Body of pancreas (tissue), 4 donors: ENCODE measurements at regions not wholly inside any gene's neighbourhood (a gene's known extent, or its start where the extent isn't known, plus 50 kb on each side); places are given as distances from the start of the nearest gene placed in this dataset.

Source experiments
- ATAC-seq: fragments of 150-250 bp; one replicate; pipeline ENCODE4 v1.9.1; 2016
- DNase-seq, 4 donors: peaks; one replicate each; pipeline ENCODE4 v3.0.0-alpha.2; 2019
- H3K27ac ChIP-seq, 4 donors: fragments of 200-600 bp; sonication (generic); 1 replicate in 3 of 4; 2 replicates in 1 of 4; pipeline versions ENCODE4 v1.5.1 to v1.6.1; 2016 to 2019; ENCODE audit warnings: mild to moderate bottlenecking in 1 of 4, mixed read lengths in 1 of 4, moderate library complexity in 1 of 4
- H3K27me3 ChIP-seq, 2 donors: fragments of 200-600 bp; sonication (generic); one replicate each; pipeline ENCODE4 v1.6.0; 2016; ENCODE audit warnings: mild to moderate bottlenecking in 1 of 2
- H3K36me3 ChIP-seq, 2 donors: fragments of 200-600 bp; sonication (generic); replicated peaks in 1 of 2; 2 replicates each; pipeline ENCODE4 v1.5.1; 2016; ENCODE audit warnings: low read depth in 2 of 2; ENCODE audit not compliant: insufficient read depth in 1 of 2
- H3K4me1 ChIP-seq: fragments of 200-600 bp; sonication (generic); one replicate; pipeline ENCODE4 v1.6.0; 2016
- H3K4me3 ChIP-seq, 2 donors: fragments of 200-600 bp; sonication (generic); 1 replicate in 1 of 2; 2 replicates in 1 of 2; pipeline ENCODE4 v1.5.1; 2016 to 2019
- H3K9me3 ChIP-seq, 3 donors: fragments of 200-600 bp; sonication (generic); 1 replicate in 2 of 3; 2 replicates in 1 of 3; pipeline ENCODE4 v1.5.1; 2016
- CTCF ChIP-seq, 7 experiments: fragments of 450-650 bp in 4 of 7; fragments of 200-600 bp in 3 of 7; sonication (generic) in 3 of 7; IDR thresholded peaks; one replicate each; pipeline ENCODE4 v1.5.1; 2016 to 2019; ENCODE audit warnings: antibody characterized with exemption in 7 of 7
- POLR2A ChIP-seq, 3 donors: fragments of 450-650 bp; IDR thresholded peaks; one replicate each; pipeline ENCODE4 v1.6.1; 2016; ENCODE audit warnings: antibody characterized with exemption in 3 of 3, mild to moderate bottlenecking in 2 of 3
- WGBS, 2 donors: methylation state at CpG; one replicate each; pipeline ENCODE4 v1.1.5; 2017; 5-methylcytosine and 5-hydroxymethylcytosine counted together
- intact Hi-C: fragments of 100-400 bp; cut with DNase I; formaldehyde crosslinking; loops from one replicate; pipeline ENCODE4 v1.15.1; 2023

- Histone ChIP-seq H3K36me3 (no peaks in the 10 kb centered on the region), H3K27me3 (no peaks in the 10 kb centered on the region), H3K9me3 (no peaks in the 10 kb centered on the region), H3K27ac (no peak overlapping the region), H3K4me3 (no peak overlapping the region), H3K4me1 (no peaks in the 10 kb centered on the region)
- intact Hi-C loops, result no loop called here
- TF ChIP-seq POLR2A (IDR thresholded peaks at IDR 0.05), result no peak
- TF ChIP-seq CTCF (IDR thresholded peaks at IDR 0.05), result no peak
- ATAC-seq (no peak), DNase-seq (no peak)
- 38 to 50% methylated on average over 1 of the region's 1 CpG for WGBS, 2 donors
Observed at GRCh38 chr16:35626041-35626440, 2166.6 kb downstream of the TP53TG3F start.

GRCh38 chr16:35628976-35629375 lies 2169.6 kb downstream of the TP53TG3F start:
- Histone ChIP-seq H3K36me3 (no peaks in the 10 kb centered on the region), H3K9me3 (no peaks in the 10 kb centered on the region), H3K27me3 (no peaks in the 10 kb centered on the region), H3K4me1 (no peaks in the 10 kb centered on the region), H3K4me3 (no peak overlapping the region), H3K27ac (no peak overlapping the region)
- DNase-seq, result no peak
- TF ChIP-seq POLR2A (IDR thresholded peaks at IDR 0.05) (no peak), CTCF (IDR thresholded peaks at IDR 0.05) (no peak)
- ATAC-seq, result no peak
- intact Hi-C loops, result no loop called here
- 46 to 62% methylated on average over 3 of the region's 3 CpGs for WGBS, 2 donors

- H3K27me3 ChIP-seq, result no peaks in the 10 kb centered on the region
- no peaks in the 10 kb centered on the region for H3K4me1 ChIP-seq
- TF ChIP-seq CTCF (IDR thresholded peaks at IDR 0.05) (no peak), POLR2A (IDR thresholded peaks at IDR 0.05) (no peak)
- DNase-seq, result no peak
- intact Hi-C loops, result no loop called here
- H3K4me3 ChIP-seq, result no peak overlapping the region
- no peak for ATAC-seq
- H3K9me3 ChIP-seq, result no peaks in the 10 kb centered on the region
- H3K36me3 ChIP-seq, result no peaks in the 10 kb centered on the region
- WGBS, 2 donors, result 8 to 24% methylated on average over 2 of the region's 2 CpGs
- H3K27ac ChIP-seq, result no peak overlapping the region
Observed at GRCh38 chr16:35631261-35631945, 2172.0 kb downstream of the TP53TG3F start.

GRCh38 chr16:35636480-35637230 lies 2177.2 kb downstream of the TP53TG3F start:
- intact Hi-C loops, result no loop called here
- TF ChIP-seq CTCF (IDR thresholded peaks at IDR 0.05) (no peak), POLR2A (IDR thresholded peaks at IDR 0.05) (no peak)
- Histone ChIP-seq H3K9me3 (no peaks in the 10 kb centered on the region), H3K27me3 (no peaks in the 10 kb centered on the region), H3K36me3 (no peaks in the 10 kb centered on the region), H3K4me1 (no peaks in the 10 kb centered on the region), H3K27ac (no peak overlapping the region), H3K4me3 (no peak overlapping the region)
- 19 to 46% methylated on average over 5 of the region's 5 CpGs for WGBS, 2 donors
- DNase-seq (no peak), ATAC-seq (no peak)
